Stimulated activated CD4-positive, alpha-beta T cell treated with anti-CD3 and anti-CD28 coated beads, TNF-alpha, amount 100 ng/mL, for 4 hours (primary cell): ENCODE measurements at regions not wholly inside any gene's neighbourhood (a gene's known extent, or its start where the extent isn't known, plus 50 kb on each side); places are given as distances from the start of the nearest gene placed in this dataset.
"Not testable (repeated sequence)": the region's sequence is repeated elsewhere in the genome, so short reads cannot be mapped to it uniquely, and the experiment has no call there.

Source experiments
- DNase-seq, 3 experiments: peaks; one replicate each; pipeline ENCODE4 v3.0.0-alpha.2; 2020; ENCODE audit warnings: low read depth in 3 of 3

- no peak for DNase-seq
Observed at GRCh38 chr4:15336410-15337167, 91.2 kb upstream of the C1QTNF7 start.

- not testable (repeated sequence) for DNase-seq
Observed at GRCh38 chr4:15337168-15337657, 90.6 kb upstream of the C1QTNF7 start.

- no peak for DNase-seq
Observed at GRCh38 chr4:15339737-15340136, 88.1 kb upstream of the C1QTNF7 start.

- no peak for DNase-seq
Observed at GRCh38 chr4:15340332-15340731, 87.5 kb upstream of the C1QTNF7 start.

GRCh38 chr4:15340902-15341732, 86.7 kb upstream of the C1QTNF7 start:
- DNase-seq, result no peak

GRCh38 chr4:15341733-15342300, 86.0 kb upstream of the C1QTNF7 start:
- DNase-seq, result no peak

GRCh38 chr4:15343000-15343399, 84.8 kb upstream of the C1QTNF7 start:
- no peak for DNase-seq

DNA sequence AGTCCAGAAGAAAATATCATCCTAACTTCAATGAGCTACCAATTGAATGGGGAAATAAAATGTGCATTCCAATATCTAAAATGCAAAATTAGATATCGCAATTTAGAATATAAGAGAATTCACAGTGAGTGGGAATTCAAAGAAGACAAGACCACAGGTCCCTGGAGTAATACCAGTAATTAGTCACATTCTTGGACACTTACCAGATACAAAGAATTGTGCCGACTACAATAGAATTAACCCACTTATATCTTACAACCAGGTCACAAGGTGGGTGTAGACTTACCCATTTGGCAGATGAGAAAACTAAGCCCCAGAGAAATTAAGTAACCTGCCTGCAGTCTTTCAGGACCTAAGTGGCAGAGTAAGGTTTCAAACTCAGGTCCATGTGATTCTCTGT, 84.3 kb upstream of the C1QTNF7 start:
- no peak for DNase-seq

- DNase-seq, result no peak
Observed at GRCh38 chr4:15344041-15344440, 83.8 kb upstream of the C1QTNF7 start.

- no peak for DNase-seq
Observed at GRCh38 chr4:15345134-15345533, 82.7 kb upstream of the C1QTNF7 start.

DNA sequence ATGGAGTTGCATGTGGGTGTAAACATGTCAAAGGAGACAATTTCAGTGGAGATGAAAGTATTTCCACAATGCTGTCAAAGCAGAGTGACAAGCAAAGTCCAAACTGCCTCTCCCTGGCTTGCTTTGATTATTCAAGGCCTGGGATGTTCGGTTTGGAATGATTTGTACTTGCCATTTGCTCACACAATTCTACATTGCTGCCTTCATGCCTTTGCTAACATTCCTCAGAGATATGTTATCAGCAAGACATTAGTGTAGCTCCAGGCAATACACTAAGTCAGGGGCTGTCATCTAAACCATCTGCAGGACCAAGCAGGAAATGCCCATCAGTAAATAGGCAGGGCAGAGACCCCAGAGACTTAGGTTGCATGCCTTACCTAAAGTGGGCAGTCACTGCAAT, 79.6 kb upstream of the C1QTNF7 start:
- DNase-seq, result no peak

- DNase-seq, result no peak
Observed at GRCh38 chr4:15348695-15349094, 79.1 kb upstream of the C1QTNF7 start.

DNA sequence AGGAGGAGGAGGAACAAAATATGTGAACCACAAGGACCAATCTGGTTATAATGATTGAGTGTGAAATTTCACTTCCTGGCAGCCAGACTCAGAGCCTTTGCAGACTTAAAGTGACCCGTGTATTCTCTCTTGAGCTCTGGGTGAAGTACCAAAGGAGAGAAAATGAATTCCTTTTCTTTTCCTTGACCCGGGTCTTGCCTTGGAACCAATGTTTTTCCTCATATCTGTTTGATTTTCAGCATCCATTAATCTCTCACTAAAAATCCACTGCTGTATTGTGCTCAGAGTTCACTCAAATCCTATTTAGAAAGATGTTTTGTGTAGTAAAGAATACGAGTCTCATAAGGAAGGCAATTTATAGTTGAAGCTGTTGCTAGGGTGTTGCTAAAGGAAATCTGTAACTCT, 78.3 kb upstream of the C1QTNF7 start:
- DNase-seq, result no peak

DNA sequence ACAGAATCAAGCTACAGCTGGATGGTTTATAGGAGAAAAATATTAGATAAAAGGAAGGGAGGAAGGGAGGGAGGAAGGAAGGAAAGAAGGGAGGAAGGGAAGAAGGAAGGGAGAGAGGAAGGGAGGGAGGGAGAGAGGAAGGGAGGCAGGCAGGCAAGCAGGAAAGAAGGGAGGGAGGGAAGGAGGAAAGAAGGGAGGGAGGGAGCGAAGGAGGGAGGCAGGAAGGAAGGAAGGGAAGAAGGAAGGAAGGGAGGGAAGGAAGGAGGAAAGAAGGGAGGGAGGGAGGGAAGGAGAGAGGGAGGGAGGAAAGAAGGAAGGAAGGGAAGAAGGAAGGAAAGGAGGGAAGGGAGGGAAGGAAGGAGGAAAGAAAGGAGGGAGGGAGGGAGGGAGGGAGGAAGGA, 77.9 kb upstream of the C1QTNF7 start:
- no peak for DNase-seq

DNA sequence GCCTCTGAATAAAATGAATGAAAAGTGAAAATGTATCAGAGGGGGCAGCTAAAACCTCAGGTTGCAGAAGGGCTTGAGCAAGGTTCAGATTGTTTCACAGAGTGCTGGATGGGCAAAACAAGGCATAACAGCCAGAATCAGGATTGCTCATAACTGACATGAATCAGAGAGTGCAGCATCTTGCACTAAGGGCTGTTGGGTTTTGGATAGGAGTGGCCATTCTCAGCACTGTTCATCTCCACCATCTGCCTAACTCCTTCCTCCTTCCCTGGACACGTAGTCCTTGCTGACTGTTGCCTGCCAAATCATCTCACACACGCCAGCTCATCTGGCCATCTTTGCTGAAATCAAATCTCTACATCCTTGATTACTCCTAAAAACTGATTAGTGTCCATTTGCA, 75.3 kb upstream of the C1QTNF7 start:
- no peak for DNase-seq

DNA sequence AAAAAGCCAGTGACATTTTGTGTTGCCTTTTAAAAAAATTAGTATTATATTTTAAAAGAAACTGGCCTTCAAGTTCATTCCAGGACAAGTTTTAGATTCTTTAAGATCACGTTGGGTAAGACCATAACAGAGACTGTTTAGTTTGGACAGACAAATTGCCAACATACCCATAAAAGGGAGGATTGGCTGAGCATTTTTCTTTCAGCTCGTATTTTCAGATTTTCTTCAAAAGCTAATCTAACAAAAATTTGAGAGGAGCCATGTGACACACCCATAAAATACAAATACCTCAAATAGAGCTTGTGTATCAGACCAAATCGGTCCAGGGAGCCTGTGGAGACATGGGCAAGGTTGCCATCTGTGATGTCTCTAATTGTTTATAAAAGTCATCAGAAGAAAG, 74.6 kb upstream of the C1QTNF7 start:
- no peak for DNase-seq

- no peak for DNase-seq
Observed at GRCh38 chr4:15354371-15355297, 73.2 kb upstream of the C1QTNF7 start.

- no peak for DNase-seq
Observed at GRCh38 chr4:15361529-15361928, 66.3 kb upstream of the C1QTNF7 start.

GRCh38 chr4:15362541-15362940, 65.3 kb upstream of the C1QTNF7 start:
- no peak for DNase-seq

DNA sequence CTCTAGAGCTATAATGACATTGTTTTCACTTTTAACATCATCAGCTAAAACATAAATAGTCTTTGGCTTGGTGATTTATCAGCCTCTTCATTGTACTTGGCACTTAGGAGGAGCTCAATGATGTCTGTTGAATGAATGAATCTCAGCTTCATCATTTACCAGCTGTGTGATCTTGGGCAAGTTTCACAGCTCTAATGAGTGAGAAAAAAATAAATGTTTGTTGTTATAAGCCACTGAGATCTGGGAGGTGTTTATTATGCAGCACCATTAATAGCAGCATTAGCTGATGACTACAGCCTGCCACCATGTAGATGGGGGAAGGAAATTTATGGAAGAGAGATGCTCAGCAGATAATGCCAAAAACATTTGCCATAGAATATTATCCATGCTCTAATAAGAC, 63.6 kb upstream of the C1QTNF7 start:
- DNase-seq, result no peak

- DNase-seq, result no peak
Observed at GRCh38 chr4:15365641-15366040, 62.2 kb upstream of the C1QTNF7 start.

GRCh38 chr4:15366721-15367120, 61.1 kb upstream of the C1QTNF7 start:
- no peak for DNase-seq
